Skeletal muscle satellite cell (primary cell): ENCODE measurements at regions not wholly inside any gene's neighbourhood (a gene's known extent, or its start where the extent isn't known, plus 50 kb on each side); places are given as distances from the start of the nearest gene placed in this dataset.

Source experiments
- H3K27me3 ChIP-seq: 2 replicates; pipeline ENCODE4 v1.7.0; 2013; ENCODE audit warnings: low read length; ENCODE audit not compliant: control insufficient read depth, insufficient read depth
- H3K36me3 ChIP-seq: 2 replicates; pipeline ENCODE4 v1.7.0; 2013; ENCODE audit warnings: mild to moderate bottlenecking, control low read depth, low read length; ENCODE audit not compliant: insufficient read depth
- H3K4me1 ChIP-seq: 2 replicates; pipeline ENCODE4 v1.7.0; 2013; ENCODE audit warnings: low read length; ENCODE audit not compliant: control insufficient read depth, insufficient read depth
- H3K4me2 ChIP-seq: 2 replicates; pipeline ENCODE4 v1.7.0; 2013; ENCODE audit warnings: mild to moderate bottlenecking, low read length
- H3K4me3 ChIP-seq: 2 replicates; pipeline ENCODE4 v1.7.0; 2013; ENCODE audit warnings: low read length
- H3K9ac ChIP-seq: 2 replicates; pipeline ENCODE4 v1.7.0; 2013; ENCODE audit warnings: mild to moderate bottlenecking, low read depth, low read length, moderate library complexity
- H3K9me3 ChIP-seq: replicated peaks from 2 replicates; pipeline ENCODE4 v1.7.0; 2013; ENCODE audit warnings: mild to moderate bottlenecking, control low read depth, low read length

GRCh38 chr2:52390651-52391050 is 1358.7 kb upstream of the NRXN1 start:
- Histone ChIP-seq H3K36me3 (no peaks in the 10 kb centered on the region), H3K4me3 (no peak overlapping the region), H3K4me1 (no peaks in the 10 kb centered on the region), H3K4me2 (no peak overlapping the region), H3K9me3 (no peaks in the 10 kb centered on the region), H3K9ac (no peak overlapping the region), H3K27me3 (no peaks in the 10 kb centered on the region)

GRCh38 chr2:52387937-52388590 is 1356.1 kb upstream of the NRXN1 start:
- peaks cover 9% of the 10 kb centered on the region for H3K9me3 ChIP-seq
- no peaks in the 10 kb centered on the region for H3K36me3 ChIP-seq
- no peaks in the 10 kb centered on the region for H3K27me3 ChIP-seq
- no peak overlapping the region for H3K9ac ChIP-seq
- H3K4me1 ChIP-seq = no peaks in the 10 kb centered on the region
- no peak overlapping the region for H3K4me3 ChIP-seq
- no peak overlapping the region for H3K4me2 ChIP-seq

GRCh38 chr2:52386433-52387030 is 1354.6 kb upstream of the NRXN1 start:
- H3K27me3 ChIP-seq = no peaks in the 10 kb centered on the region

GRCh38 chr2:52383541-52383940 is 1351.6 kb upstream of the NRXN1 start:
- Histone ChIP-seq H3K27me3 (no peaks in the 10 kb centered on the region), H3K9me3 (peaks cover 13% of the 10 kb centered on the region)

More at GRCh38 chr2:52386433-52387030, 1354.6 kb upstream of the NRXN1 start:
- no peaks in the 10 kb centered on the region for H3K36me3 ChIP-seq
- H3K4me3 ChIP-seq = no peak overlapping the region
- no peak overlapping the region for H3K9ac ChIP-seq
- H3K9me3 ChIP-seq = peaks cover 9% of the 10 kb centered on the region
- no peak overlapping the region for H3K4me2 ChIP-seq
- no peaks in the 10 kb centered on the region for H3K4me1 ChIP-seq

GRCh38 chr2:52369178-52369577 is 1337.2 kb upstream of the NRXN1 start:
- H3K36me3 ChIP-seq = no peaks in the 10 kb centered on the region
- no peak overlapping the region for H3K4me2 ChIP-seq
- H3K9me3 ChIP-seq = peaks cover 3% of the 10 kb centered on the region
- H3K4me3 ChIP-seq = no peak overlapping the region
- H3K27me3 ChIP-seq = no peaks in the 10 kb centered on the region
- H3K9ac ChIP-seq = no peak overlapping the region
- no peaks in the 10 kb centered on the region for H3K4me1 ChIP-seq

More at GRCh38 chr2:52383541-52383940, 1351.6 kb upstream of the NRXN1 start:
- Histone ChIP-seq H3K9ac (no peak overlapping the region), H3K4me2 (no peak overlapping the region), H3K4me1 (no peaks in the 10 kb centered on the region), H3K36me3 (no peaks in the 10 kb centered on the region), H3K4me3 (no peak overlapping the region)

GRCh38 chr2:52368141-52368540 is 1336.2 kb upstream of the NRXN1 start:
- Histone ChIP-seq H3K4me1 (no peaks in the 10 kb centered on the region), H3K4me3 (no peak overlapping the region)

GRCh38 chr2:52365946-52366345 is 1334.0 kb upstream of the NRXN1 start:
- Histone ChIP-seq H3K4me3 (no peak overlapping the region), H3K9ac (no peak overlapping the region), H3K9me3 (no peaks in the 10 kb centered on the region), H3K4me1 (no peaks in the 10 kb centered on the region), H3K27me3 (no peaks in the 10 kb centered on the region), H3K36me3 (no peaks in the 10 kb centered on the region), H3K4me2 (no peak overlapping the region)

More at GRCh38 chr2:52368141-52368540, 1336.2 kb upstream of the NRXN1 start:
- Histone ChIP-seq H3K36me3 (no peaks in the 10 kb centered on the region), H3K9ac (no peak overlapping the region), H3K4me2 (no peak overlapping the region), H3K27me3 (no peaks in the 10 kb centered on the region), H3K9me3 (peaks cover 3% of the 10 kb centered on the region)

- Histone ChIP-seq H3K4me1 (no peaks in the 10 kb centered on the region), H3K36me3 (no peaks in the 10 kb centered on the region), H3K9ac (no peak overlapping the region), H3K4me3 (no peak overlapping the region), H3K27me3 (no peaks in the 10 kb centered on the region), H3K4me2 (no peak overlapping the region), H3K9me3 (no peaks in the 10 kb centered on the region)
These were observed 1324.6 kb upstream of the NRXN1 start for GRCh38 chr2:52356556-52356955.

GRCh38 chr2:52347292-52347691 is 1315.4 kb upstream of the NRXN1 start:
- H3K9me3 ChIP-seq = no peaks in the 10 kb centered on the region
- H3K27me3 ChIP-seq = no peaks in the 10 kb centered on the region
- no peaks in the 10 kb centered on the region for H3K36me3 ChIP-seq
- H3K4me3 ChIP-seq = no peak overlapping the region
- H3K9ac ChIP-seq = no peak overlapping the region
- no peak overlapping the region for H3K4me2 ChIP-seq
- H3K4me1 ChIP-seq = no peaks in the 10 kb centered on the region

- Histone ChIP-seq H3K27me3 (no peaks in the 10 kb centered on the region), H3K4me2 (no peak overlapping the region), H3K9ac (no peak overlapping the region), H3K4me1 (no peaks in the 10 kb centered on the region), H3K9me3 (no peaks in the 10 kb centered on the region), H3K36me3 (no peaks in the 10 kb centered on the region), H3K4me3 (no peak overlapping the region)
These were observed 1313.7 kb upstream of the NRXN1 start for GRCh38 chr2:52345676-52346075.

GRCh38 chr2:52345082-52345481 is 1313.2 kb upstream of the NRXN1 start:
- no peaks in the 10 kb centered on the region for H3K4me1 ChIP-seq
- H3K9ac ChIP-seq = no peak overlapping the region
- H3K4me3 ChIP-seq = no peak overlapping the region
- no peak overlapping the region for H3K4me2 ChIP-seq
- no peaks in the 10 kb centered on the region for H3K36me3 ChIP-seq
- peaks cover 1% of the 10 kb centered on the region for H3K9me3 ChIP-seq
- H3K27me3 ChIP-seq = no peaks in the 10 kb centered on the region

GRCh38 chr2:52343706-52344266 is 1311.9 kb upstream of the NRXN1 start:
- Histone ChIP-seq H3K36me3 (no peaks in the 10 kb centered on the region), H3K4me3 (no peak overlapping the region), H3K9me3 (peaks cover 3% of the 10 kb centered on the region), H3K4me2 (no peak overlapping the region), H3K9ac (no peak overlapping the region), H3K4me1 (no peaks in the 10 kb centered on the region), H3K27me3 (no peaks in the 10 kb centered on the region)
